ENCODE measurements at regions not wholly inside any gene's neighbourhood (a gene's known extent, or its start where the extent isn't known, plus 50 kb on each side); places are given as distances from the start of the nearest gene placed in this dataset.

- no peak for TF ChIP-seq JUN (IDR thresholded peaks at IDR 0.05; ENCODE audit: low read depth, low read length)
- TF ChIP-seq CHD1 (IDR thresholded peaks at IDR 0.05; ENCODE audit: low read depth, low read length) = no peak
- no peak for TF ChIP-seq RAD21 (IDR thresholded peaks at IDR 0.05 in 1 of 2, conservative IDR thresholded peaks at IDR 0.05 in 1 of 2; ENCODE audit: low read depth in 2 of 2, low read length in 2 of 2)
- TF ChIP-seq CTCF (IDR thresholded peaks at IDR 0.05; ENCODE audit: control extremely low read depth in 1 of 3, insufficient read depth in 1 of 3, low read depth in 1 of 3, low read length in 3 of 3) = no peak
- TF ChIP-seq NRF1 (IDR thresholded peaks at IDR 0.05; ENCODE audit: low read depth, low read length) = no peak
- no peak for TF ChIP-seq SP1 (IDR thresholded peaks at IDR 0.05; ENCODE audit: low read depth, low read length)
- TF ChIP-seq CTBP2 (IDR thresholded peaks at IDR 0.05; ENCODE audit: borderline replicate concordance, insufficient read depth, insufficient read length, low read length) = no peak
- TF ChIP-seq JUND (IDR thresholded peaks at IDR 0.05; ENCODE audit: low read length) = no peak
- TF ChIP-seq TAF7 (optimal IDR thresholded peaks at IDR 0.05; ENCODE audit: borderline replicate concordance, low read depth, low read length) = no peak
- no peak for TF ChIP-seq POLR2AphosphoS5 (IDR thresholded peaks at IDR 0.05; ENCODE audit: low read depth, low read length)
- TF ChIP-seq GTF2F1 (IDR thresholded peaks at IDR 0.05; ENCODE audit: borderline replicate concordance, low read depth, low read length) = no peak
These were observed 115.7 kb upstream of the SPRED2 start for GRCh38 chr2:65548064-65548463.
